IMR-90 (cell line): ENCODE measurements at regions not wholly inside any gene's neighbourhood (a gene's known extent, or its start where the extent isn't known, plus 50 kb on each side); places are given as distances from the start of the nearest gene placed in this dataset.

Experiments used
- ATAC-seq: fragments of 200-7000 bp; cut with Tn5 transposase; 2 replicates; pipeline ENCODE4 v1.9.1; 2020; ENCODE audit warnings: low read depth, mild to moderate bottlenecking, moderate library complexity
- BruUV-seq: library from RNA; stranded (reverse); fragments of 400-500 nt; replicated peaks from 2 replicates; lab custom pipeline; 2021; lab: Mats Ljungman, UMichigan
- CTCF ChIA-PET: fragments of 300-600 bp; formaldehyde crosslinking; extraction: SDS; loops from one replicate; lab custom pipeline; 2021; ENCODE audit warnings: antibody characterized with exemption; lab: Yijun Ruan, JAX
- POLR2A ChIA-PET: fragments of 300-600 bp; sonication (Branson Sonifier 250); formaldehyde crosslinking; loops from one replicate; lab custom pipeline; 2022; ENCODE audit warnings: antibody characterized with exemption; ENCODE audit not compliant: unreplicated experiment; lab: Charles Lee
- DNase-seq: peaks from one replicate; pipeline ENCODE4 v3.0.0; 2013
- H2AFZ ChIP-seq: replicated peaks from 2 replicates; pipeline ENCODE3; 2013; ENCODE audit warnings: low read length, mild to moderate bottlenecking; ENCODE audit not compliant: poor library complexity
- H2AK5ac ChIP-seq: 2 replicates; pipeline ENCODE4 v1.6.1; 2013; ENCODE audit warnings: low read depth, low read length, inconsistent platforms
- H2AK9ac ChIP-seq: replicated peaks from 2 replicates; pipeline ENCODE3; 2013; ENCODE audit warnings: mild to moderate bottlenecking, low read depth, low read length, moderate library complexity; ENCODE audit not compliant: poor library complexity
- H2BK120ac ChIP-seq: 2 replicates; pipeline ENCODE4 v1.6.1; 2013; ENCODE audit warnings: low read depth, low read length, inconsistent platforms
- H2BK15ac ChIP-seq: 3 replicates; pipeline ENCODE4 v1.6.1; 2013; ENCODE audit warnings: low read depth, low read length, inconsistent platforms
- H2BK20ac ChIP-seq: 2 replicates; pipeline ENCODE4 v1.6.1; 2013; ENCODE audit warnings: low read depth, mild to moderate bottlenecking, inconsistent platforms, low read length, moderate library complexity
- H2BK5ac ChIP-seq: 2 replicates; pipeline ENCODE4 v1.6.1; 2013; ENCODE audit warnings: mild to moderate bottlenecking, low read depth, low read length, inconsistent platforms; ENCODE audit not compliant: poor library complexity, severe bottlenecking
- H3K14ac ChIP-seq: replicated peaks from 2 replicates; pipeline ENCODE4 v1.6.1; 2013; ENCODE audit warnings: low read depth, low read length, inconsistent platforms
- H3K18ac ChIP-seq: 2 replicates; pipeline ENCODE4 v1.6.1; 2013; ENCODE audit warnings: low read depth, low read length, control low read depth
- H3K23ac ChIP-seq: 2 replicates; pipeline ENCODE4 v1.6.1; 2013; ENCODE audit warnings: low read depth, low read length, inconsistent platforms
- H3K27ac ChIP-seq: 2 replicates; pipeline ENCODE4 v1.5.1; 2013; ENCODE audit warnings: mild to moderate bottlenecking, control low read depth, low read length; ENCODE audit not compliant: insufficient read depth
- H3K27me3 ChIP-seq: 2 replicates; pipeline ENCODE4 v1.6.1; 2013; ENCODE audit warnings: low read length; ENCODE audit not compliant: control insufficient read depth, insufficient read depth
- H3K36me3 ChIP-seq: 2 replicates; pipeline ENCODE4 v1.6.1; 2013; ENCODE audit warnings: low read length, mixed read lengths; ENCODE audit not compliant: control insufficient read depth, insufficient read depth
- H3K4ac ChIP-seq: 2 replicates; pipeline ENCODE4 v1.6.1; 2013; ENCODE audit warnings: low read depth, low read length, inconsistent platforms
- H3K4me1 ChIP-seq: 2 replicates; pipeline ENCODE4 v1.6.1; 2013; ENCODE audit warnings: low read length, mixed read lengths; ENCODE audit not compliant: control insufficient read depth, insufficient read depth
- H3K4me2 ChIP-seq: 2 replicates; pipeline ENCODE4 v1.6.1; 2013; ENCODE audit warnings: low read depth, mild to moderate bottlenecking, control low read depth, low read length, moderate library complexity
- H3K4me3 ChIP-seq: 2 replicates; pipeline ENCODE4 v1.5.1; 2013; ENCODE audit warnings: low read depth, mild to moderate bottlenecking, control low read depth, low read length, moderate library complexity; ENCODE audit not compliant: insufficient read depth
- H3K56ac ChIP-seq: 2 replicates; pipeline ENCODE4 v1.6.1; 2013; ENCODE audit warnings: low read length, inconsistent platforms; ENCODE audit not compliant: insufficient read depth; ENCODE audit errors: extremely low read depth
- H3K79me1 ChIP-seq, 2 experiments: 2 replicates each; pipeline ENCODE4 v1.6.1; 2013; ENCODE audit warnings: low read length in 2 of 2, inconsistent platforms in 1 of 2, low read depth in 1 of 2
- H3K9ac ChIP-seq: 2 replicates; pipeline ENCODE4 v1.6.1; 2013; ENCODE audit warnings: low read depth, low read length, control low read depth
- H3K9me1 ChIP-seq: 2 replicates; pipeline ENCODE4 v1.6.1; 2013; ENCODE audit warnings: low read length, inconsistent platforms; ENCODE audit not compliant: insufficient read depth
- H3K9me3 ChIP-seq: 2 replicates; pipeline ENCODE4 v1.6.1; 2013; ENCODE audit warnings: low read length; ENCODE audit not compliant: control insufficient read depth, insufficient read depth
- H4K20me1 ChIP-seq: 2 replicates; pipeline ENCODE4 v1.6.1; 2013; ENCODE audit warnings: low read length, inconsistent platforms; ENCODE audit not compliant: insufficient read depth
- H4K5ac ChIP-seq: 2 replicates; pipeline ENCODE4 v1.6.1; 2013; ENCODE audit warnings: mild to moderate bottlenecking, low read depth, low read length, control low read depth
- H4K8ac ChIP-seq, 2 experiments: 2 replicates each; pipeline ENCODE4 v1.6.1; 2013; ENCODE audit warnings: low read depth in 2 of 2, low read length in 2 of 2, control low read depth in 1 of 2, inconsistent platforms in 1 of 2
- H4K91ac ChIP-seq: 2 replicates; pipeline ENCODE4 v1.6.1; 2013; ENCODE audit warnings: low read depth, low read length, inconsistent platforms; ENCODE audit not compliant: insufficient read depth
- CEBPB ChIP-seq: IDR thresholded peaks from 2 replicates; pipeline ENCODE4 v1.6.1; 2012; ENCODE audit warnings: low read depth, low read length, improper control_type of control experiment
- CHD1 ChIP-seq: IDR thresholded peaks from 2 replicates; pipeline ENCODE4 v1.6.1; 2012; ENCODE audit warnings: low read depth, low read length, improper control_type of control experiment
- MAFK ChIP-seq: IDR thresholded peaks from 2 replicates; pipeline ENCODE4 v1.6.1; 2012; ENCODE audit warnings: low read depth, low read length, improper control_type of control experiment
- NFE2L2 ChIP-seq: fragments of 150-350 bp; IDR thresholded peaks from 2 replicates; pipeline ENCODE4 v1.6.1; 2016; ENCODE audit warnings: low read depth, mild to moderate bottlenecking, low read length
- RFX5 ChIP-seq: IDR thresholded peaks from 2 replicates; pipeline ENCODE4 v1.8.0; 2012; ENCODE audit warnings: low read depth, mild to moderate bottlenecking, low read length, moderate library complexity
- SMC3 ChIP-seq: fragments of 150-350 bp; IDR thresholded peaks from 2 replicates; pipeline ENCODE4 v1.6.1; 2016; ENCODE audit warnings: low read depth, mild to moderate bottlenecking, antibody characterized with exemption, low read length, moderate library complexity
- WGBS, 2 experiments: methylation state at CpG; one replicate each; pipeline versions ENCODE4 v1.1.5 to v1.1.7; 2013; ENCODE audit warnings: missing lambda C conversion rate in 2 of 2; ENCODE audit not compliant: insufficient read length in 1 of 2; ENCODE audit errors: extremely low coverage in 2 of 2; 5-methylcytosine and 5-hydroxymethylcytosine counted together
- dilution Hi-C: fragments of 300-500 bp; cut with HindIII; formaldehyde crosslinking; loops from one replicate; pipeline ENCODE4 v1.14.3; 2018; ENCODE audit warnings: low sequenced_read_pairs; ENCODE audit not compliant: unreplicated experiment
- in situ Hi-C: fragments of 300-500 bp; cut with MboI; formaldehyde crosslinking; loops from 3 replicates; pipeline ENCODE4 v1.14.3; 2019; ENCODE audit warnings: low sequenced_read_pairs, inconsistent platforms, mixed read lengths
- intact Hi-C: fragments of 100-400 bp; cut with micrococcal nuclease; formaldehyde crosslinking; loops from 2 replicates; pipeline ENCODE4 v1.10.0; 2022

GRCh38 chr1:30533141-30533540 lies 190.2 kb downstream of the MATN1 start:
- H2BK120ac ChIP-seq: no peak overlapping the region
- no peaks in the 10 kb centered on the region for H3K79me1 ChIP-seq
- no peak overlapping the region for H3K18ac ChIP-seq
- no peak overlapping the region for H3K14ac ChIP-seq
- H4K8ac ChIP-seq: no peak overlapping the region
- no peaks in the 10 kb centered on the region for H3K27me3 ChIP-seq
- no peak overlapping the region for H3K27ac ChIP-seq
- no peaks in the 10 kb centered on the region for H3K9me1 ChIP-seq
- no peak overlapping the region for H3K4me3 ChIP-seq
- H3K4me2 ChIP-seq: no peak overlapping the region
- H4K20me1 ChIP-seq: no peaks in the 10 kb centered on the region
- TF ChIP-seq CHD1 (no peak), RFX5 (no peak), NFE2L2 (no peak), CEBPB (no peak), MAFK (no peak), SMC3 (no peak)
- DNase-seq (no peak), ATAC-seq (no peak)
- no peaks in the 10 kb centered on the region for H3K4me1 ChIP-seq
- no CpG with 5 or more reads among the region's 3 CpGs for WGBS, 2 experiments
- no peak overlapping the region for H2BK15ac ChIP-seq
- no peak overlapping the region for H3K4ac ChIP-seq
- dilution Hi-C loops: no loop called here
- no peak overlapping the region for H4K5ac ChIP-seq
- ChIA-PET CTCF (no interaction called here), POLR2A (no interaction called here)
- H3K56ac ChIP-seq: no peak overlapping the region
- no peak overlapping the region for H3K9ac ChIP-seq
- H3K23ac ChIP-seq: no peak overlapping the region
- H3K36me3 ChIP-seq: no peaks in the 10 kb centered on the region
- in situ Hi-C loops: no loop called here
- no peak overlapping the region for H2AK9ac ChIP-seq
- no peak overlapping the region for H4K91ac ChIP-seq
- H2BK5ac ChIP-seq: no peak overlapping the region
- no TSS peak for BruUV-seq
- intact Hi-C loops: no loop called here
- H2AFZ ChIP-seq: no peak overlapping the region
- H2BK20ac ChIP-seq: no peak overlapping the region
- H3K9me3 ChIP-seq: no peaks in the 10 kb centered on the region
- H2AK5ac ChIP-seq: no peak overlapping the region
